Activated CD8-positive, alpha-beta memory T cell treated with anti-CD3 and anti-CD28 coated beads, Interleukin-2, amount 10 ng/mL, durations not matched to agents 7 days and 5 days (primary cell): ENCODE measurements at regions not wholly inside any gene's neighbourhood (a gene's known extent, or its start where the extent isn't known, plus 50 kb on each side); places are given as distances from the start of the nearest gene placed in this dataset.

ENCODE experiments used
- ATAC-seq: fragments of 150-1000 bp; cut with Tn5 transposase; one replicate; pipeline ENCODE4 v1.10.0; 2021; ENCODE audit warnings: moderate library complexity
- CTCF ChIA-PET: fragments of 350-600 bp; sonication (Branson Sonifier 250); formaldehyde crosslinking; loops from one replicate; lab custom pipeline; 2021; ENCODE audit warnings: antibody characterized with exemption; lab: Charles Lee
- DNase-seq: peaks from one replicate; pipeline ENCODE4 v3.0.0-alpha.2; 2020
- H3K27ac Mint-ChIP-seq: one replicate; pipeline ENCODE4 v1.8.0; 2021; ENCODE audit warnings: mild to moderate bottlenecking, mixed read lengths
- H3K27me3 Mint-ChIP-seq: one replicate; pipeline ENCODE4 v1.8.0; 2021; ENCODE audit warnings: mixed read lengths
- H3K36me3 Mint-ChIP-seq: one replicate; pipeline ENCODE4 v1.8.0; 2021; ENCODE audit warnings: mild to moderate bottlenecking, mixed read lengths
- H3K4me1 Mint-ChIP-seq: one replicate; pipeline ENCODE4 v1.8.0; 2021; ENCODE audit warnings: mixed read lengths
- H3K4me3 Mint-ChIP-seq: one replicate; pipeline ENCODE4 v1.8.0; 2021; ENCODE audit warnings: mild to moderate bottlenecking, moderate library complexity, mixed read lengths
- H3K9me3 Mint-ChIP-seq: one replicate; pipeline ENCODE4 v1.8.0; 2022; ENCODE audit warnings: low read depth, mixed read lengths

- Mint-ChIP-seq H3K27ac (no peak overlapping the region), H3K9me3 (peaks cover 3% of the 10 kb centered on the region), H3K4me1 (no peaks in the 10 kb centered on the region), H3K4me3 (no peak overlapping the region), H3K27me3 (no peaks in the 10 kb centered on the region), H3K36me3 (no peaks in the 10 kb centered on the region)
- ATAC-seq = no peak
- no peak for DNase-seq
- CTCF ChIA-PET = no interaction called here
Measured at GRCh38 chr5:21663082-21663481, 1190.1 kb downstream of the CDH12 start.

GRCh38 chr5:21661184-21661583 lies 1192.0 kb downstream of the CDH12 start:
- DNase-seq (no peak), ATAC-seq (no peak)
- H3K27ac Mint-ChIP-seq = no peak overlapping the region
- CTCF ChIA-PET = no interaction called here
- peaks cover 3% of the 10 kb centered on the region for H3K9me3 Mint-ChIP-seq
- H3K27me3 Mint-ChIP-seq = no peaks in the 10 kb centered on the region
- H3K4me3 Mint-ChIP-seq = no peak overlapping the region
- H3K4me1 Mint-ChIP-seq = no peaks in the 10 kb centered on the region
- no peaks in the 10 kb centered on the region for H3K36me3 Mint-ChIP-seq

GRCh38 chr5:21654556-21654955 lies 1198.6 kb downstream of the CDH12 start:
- Mint-ChIP-seq H3K36me3 (no peaks in the 10 kb centered on the region), H3K9me3 (peaks cover 2% of the 10 kb centered on the region), H3K27ac (no peak overlapping the region), H3K4me1 (no peaks in the 10 kb centered on the region), H3K4me3 (no peak overlapping the region), H3K27me3 (no peaks in the 10 kb centered on the region)
- ATAC-seq = no peak
- DNase-seq = no peak
- CTCF ChIA-PET = no interaction called here

- H3K27ac Mint-ChIP-seq = no peak overlapping the region
- H3K4me3 Mint-ChIP-seq = no peak overlapping the region
- no peak for DNase-seq
- no peaks in the 10 kb centered on the region for H3K36me3 Mint-ChIP-seq
- ATAC-seq = no peak
- H3K9me3 Mint-ChIP-seq = peaks cover 2% of the 10 kb centered on the region
- H3K27me3 Mint-ChIP-seq = no peaks in the 10 kb centered on the region
- no peaks in the 10 kb centered on the region for H3K4me1 Mint-ChIP-seq
- CTCF ChIA-PET = no interaction called here
Measured at GRCh38 chr5:21649969-21650368, 1203.2 kb downstream of the CDH12 start.

GRCh38 chr5:21646469-21646868 lies 1206.7 kb downstream of the CDH12 start:
- Mint-ChIP-seq H3K4me1 (no peaks in the 10 kb centered on the region), H3K4me3 (no peak overlapping the region), H3K36me3 (no peaks in the 10 kb centered on the region), H3K27me3 (no peaks in the 10 kb centered on the region), H3K27ac (no peak overlapping the region), H3K9me3 (no peaks in the 10 kb centered on the region)
- CTCF ChIA-PET = no interaction called here
- DNase-seq (no peak), ATAC-seq (no peak)

GRCh38 chr5:21644032-21644431 lies 1209.1 kb downstream of the CDH12 start:
- ATAC-seq (no peak), DNase-seq (no peak)
- no peaks in the 10 kb centered on the region for H3K9me3 Mint-ChIP-seq
- H3K36me3 Mint-ChIP-seq = no peaks in the 10 kb centered on the region
- H3K4me3 Mint-ChIP-seq = no peak overlapping the region
- H3K4me1 Mint-ChIP-seq = no peaks in the 10 kb centered on the region
- CTCF ChIA-PET = no interaction called here
- H3K27ac Mint-ChIP-seq = no peak overlapping the region
- no peaks in the 10 kb centered on the region for H3K27me3 Mint-ChIP-seq

- H3K27ac Mint-ChIP-seq = no peak overlapping the region
- no peak for ATAC-seq
- no peaks in the 10 kb centered on the region for H3K36me3 Mint-ChIP-seq
- DNase-seq = no peak
- H3K4me3 Mint-ChIP-seq = no peak overlapping the region
- H3K9me3 Mint-ChIP-seq = no peaks in the 10 kb centered on the region
- CTCF ChIA-PET = no interaction called here
- no peaks in the 10 kb centered on the region for H3K4me1 Mint-ChIP-seq
- no peaks in the 10 kb centered on the region for H3K27me3 Mint-ChIP-seq
Measured at GRCh38 chr5:21642312-21642711, 1210.8 kb downstream of the CDH12 start.

GRCh38 chr5:21623831-21624230 lies 1229.3 kb downstream of the CDH12 start:
- Mint-ChIP-seq H3K9me3 (no peaks in the 10 kb centered on the region), H3K27ac (no peak overlapping the region), H3K27me3 (no peaks in the 10 kb centered on the region), H3K4me1 (no peaks in the 10 kb centered on the region), H3K4me3 (no peak overlapping the region), H3K36me3 (no peaks in the 10 kb centered on the region)
- DNase-seq (no peak), ATAC-seq (no peak)
- CTCF ChIA-PET = no interaction called here

- H3K27ac Mint-ChIP-seq = no peak overlapping the region
- CTCF ChIA-PET = no interaction called here
Measured at GRCh38 chr5:21615195-21615765, 1237.9 kb downstream of the CDH12 start.

GRCh38 chr5:21613971-21614488 lies 1239.1 kb downstream of the CDH12 start:
- Mint-ChIP-seq H3K4me1 (no peaks in the 10 kb centered on the region), H3K27me3 (no peaks in the 10 kb centered on the region), H3K9me3 (no peaks in the 10 kb centered on the region), H3K27ac (no peak overlapping the region), H3K36me3 (no peaks in the 10 kb centered on the region), H3K4me3 (no peak overlapping the region)
- ATAC-seq (no peak), DNase-seq (no peak)
- CTCF ChIA-PET = no interaction called here

More at GRCh38 chr5:21615195-21615765, 1237.9 kb downstream of the CDH12 start:
- H3K36me3 Mint-ChIP-seq = no peaks in the 10 kb centered on the region
- no peaks in the 10 kb centered on the region for H3K4me1 Mint-ChIP-seq
- no peak overlapping the region for H3K4me3 Mint-ChIP-seq
- no peaks in the 10 kb centered on the region for H3K9me3 Mint-ChIP-seq
- H3K27me3 Mint-ChIP-seq = no peaks in the 10 kb centered on the region
- ATAC-seq (no peak), DNase-seq (no peak)

- Mint-ChIP-seq H3K4me3 (no peak overlapping the region), H3K27ac (no peak overlapping the region), H3K36me3 (no peaks in the 10 kb centered on the region), H3K9me3 (no peaks in the 10 kb centered on the region), H3K4me1 (no peaks in the 10 kb centered on the region), H3K27me3 (no peaks in the 10 kb centered on the region)
- DNase-seq = no peak
- ATAC-seq = no peak
- CTCF ChIA-PET = no interaction called here
Measured at GRCh38 chr5:21603796-21604195, 1249.3 kb downstream of the CDH12 start.

- no peaks in the 10 kb centered on the region for H3K36me3 Mint-ChIP-seq
- no peaks in the 10 kb centered on the region for H3K27me3 Mint-ChIP-seq
- H3K4me3 Mint-ChIP-seq = no peak overlapping the region
- peaks cover 8% of the 10 kb centered on the region for H3K9me3 Mint-ChIP-seq
- CTCF ChIA-PET = no interaction called here
- DNase-seq = no peak
- H3K27ac Mint-ChIP-seq = no peak overlapping the region
- ATAC-seq = no peak
- H3K4me1 Mint-ChIP-seq = no peaks in the 10 kb centered on the region
Measured at GRCh38 chr5:21594566-21594965, 1258.6 kb downstream of the CDH12 start.

- CTCF ChIA-PET = no interaction called here
- H3K9me3 Mint-ChIP-seq = peaks cover 8% of the 10 kb centered on the region
- no peaks in the 10 kb centered on the region for H3K4me1 Mint-ChIP-seq
- no peaks in the 10 kb centered on the region for H3K27me3 Mint-ChIP-seq
- H3K27ac Mint-ChIP-seq = no peak overlapping the region
- no peak for DNase-seq
- H3K4me3 Mint-ChIP-seq = no peak overlapping the region
- no peak for ATAC-seq
- H3K36me3 Mint-ChIP-seq = no peaks in the 10 kb centered on the region
Measured at GRCh38 chr5:21593261-21593660, 1259.9 kb downstream of the CDH12 start.

- Mint-ChIP-seq H3K4me1 (no peaks in the 10 kb centered on the region), H3K27me3 (no peaks in the 10 kb centered on the region)
- CTCF ChIA-PET = no interaction called here
Measured at GRCh38 chr5:21581508-21581907, 1271.6 kb downstream of the CDH12 start.

GRCh38 chr5:21574961-21575360 lies 1278.2 kb downstream of the CDH12 start:
- Mint-ChIP-seq H3K27me3 (no peaks in the 10 kb centered on the region), H3K9me3 (peaks cover 7% of the 10 kb centered on the region), H3K4me3 (no peak overlapping the region), H3K36me3 (peaks cover 2% of the 10 kb centered on the region), H3K4me1 (no peaks in the 10 kb centered on the region), H3K27ac (no peak overlapping the region)
- ATAC-seq (no peak), DNase-seq (no peak)
- CTCF ChIA-PET = no interaction called here

More at GRCh38 chr5:21581508-21581907, 1271.6 kb downstream of the CDH12 start:
- H3K27ac Mint-ChIP-seq = no peak overlapping the region
- H3K36me3 Mint-ChIP-seq = peaks cover 2% of the 10 kb centered on the region
- no peak overlapping the region for H3K4me3 Mint-ChIP-seq
- ATAC-seq = no peak
- DNase-seq = no peak
- H3K9me3 Mint-ChIP-seq = peaks cover 13% of the 10 kb centered on the region
